Ascending aorta (tissue), 2 donors: ENCODE measurements at regions not wholly inside any gene's neighbourhood (a gene's known extent, or its start where the extent isn't known, plus 50 kb on each side); places are given as distances from the start of the nearest gene placed in this dataset.

Experiments used
- DNase-seq, 2 donors: peaks; one replicate each; pipeline ENCODE4 v3.0.0-alpha.2; 2019; ENCODE audit warnings: low spot score in 2 of 2
- H3K27ac ChIP-seq, 2 donors: fragments of 200-600 bp; sonication (generic); one replicate each; pipeline ENCODE4 v1.5.1; 2016 to 2017; ENCODE audit warnings: mild to moderate bottlenecking in 1 of 2
- H3K27me3 ChIP-seq: fragments of 200-600 bp; sonication (generic); one replicate; pipeline ENCODE4 v1.5.1; 2017
- H3K36me3 ChIP-seq, 2 donors: fragments of 200-600 bp; sonication (generic); one replicate each; pipeline ENCODE4 v1.5.1; 2016
- H3K4me1 ChIP-seq, 2 donors: fragments of 200-600 bp; sonication (generic); one replicate each; pipeline ENCODE4 v1.5.1; 2016 to 2017; ENCODE audit warnings: mild to moderate bottlenecking in 1 of 2
- H3K4me3 ChIP-seq, 2 donors: fragments of 200-600 bp; sonication (generic); one replicate each; pipeline ENCODE4 v1.5.1; 2016 to 2017; ENCODE audit warnings: mild to moderate bottlenecking in 1 of 2
- H3K9me3 ChIP-seq, 2 donors: fragments of 200-600 bp; sonication (generic); one replicate each; pipeline ENCODE4 v1.5.1; 2016
- CTCF ChIP-seq, 3 experiments: fragments of 200-600 bp in 2 of 3; fragments of 450-650 bp in 1 of 3; sonication (generic) in 2 of 3; IDR thresholded peaks; one replicate each; pipeline ENCODE4 v1.5.1; 2016 to 2019; ENCODE audit warnings: antibody characterized with exemption in 3 of 3, mild to moderate bottlenecking in 1 of 3, moderate library complexity in 1 of 3
- intact Hi-C: fragments of 100-400 bp; cut with DNase I; formaldehyde crosslinking; loops from one replicate; pipeline ENCODE4 v1.15.1; 2023

- H3K36me3 ChIP-seq = no peaks in the 10 kb centered on the region
- no peaks in the 10 kb centered on the region for H3K27me3 ChIP-seq
- no peak for TF ChIP-seq CTCF (IDR thresholded peaks at IDR 0.05)
- intact Hi-C loops = no loop called here
- H3K4me3 ChIP-seq = no peak overlapping the region
- H3K4me1 ChIP-seq = no peaks in the 10 kb centered on the region
- no peak overlapping the region for H3K27ac ChIP-seq
- no peak for DNase-seq
- no peaks in the 10 kb centered on the region for H3K9me3 ChIP-seq
Observed at GRCh38 chr10:108469940-108470339, 1305.4 kb upstream of the SORCS1 start.

- H3K4me1 ChIP-seq = no peaks in the 10 kb centered on the region
- H3K4me3 ChIP-seq = peak overlapping the region; percentile 58 to 75
- no peak for TF ChIP-seq CTCF (IDR thresholded peaks at IDR 0.05)
- peak in 1 of 2 donors; percentile 63 for DNase-seq
- no peaks in the 10 kb centered on the region for H3K36me3 ChIP-seq
- no peaks in the 10 kb centered on the region for H3K9me3 ChIP-seq
- no peaks in the 10 kb centered on the region for H3K27me3 ChIP-seq
- no peak overlapping the region for H3K27ac ChIP-seq
- intact Hi-C loops = no loop called here
Observed at GRCh38 chr10:108465871-108466641, 1301.5 kb upstream of the SORCS1 start.

- Histone ChIP-seq H3K4me1 (no peaks in the 10 kb centered on the region), H3K27me3 (no peaks in the 10 kb centered on the region), H3K4me3 (no peak overlapping the region), H3K27ac (no peak overlapping the region), H3K9me3 (no peaks in the 10 kb centered on the region), H3K36me3 (no peaks in the 10 kb centered on the region)
- TF ChIP-seq CTCF (IDR thresholded peaks at IDR 0.05) = no peak
- DNase-seq = no peak
- intact Hi-C loops = no loop called here
Observed at GRCh38 chr10:108462005-108462404, 1297.5 kb upstream of the SORCS1 start.

- H3K36me3 ChIP-seq = no peaks in the 10 kb centered on the region
- no peaks in the 10 kb centered on the region for H3K9me3 ChIP-seq
- no peak overlapping the region for H3K27ac ChIP-seq
- no peak overlapping the region for H3K4me3 ChIP-seq
- no peak for DNase-seq
- H3K27me3 ChIP-seq = no peaks in the 10 kb centered on the region
- no peak for TF ChIP-seq CTCF (IDR thresholded peaks at IDR 0.05)
- H3K4me1 ChIP-seq = no peaks in the 10 kb centered on the region
- intact Hi-C loops = no loop called here
Observed at GRCh38 chr10:108454793-108455192, 1290.3 kb upstream of the SORCS1 start.

GRCh38 chr10:108454224-108454623, 1289.7 kb upstream of the SORCS1 start:
- H3K4me3 ChIP-seq = no peak overlapping the region
- no peaks in the 10 kb centered on the region for H3K4me1 ChIP-seq
- no peaks in the 10 kb centered on the region for H3K27me3 ChIP-seq
- no peaks in the 10 kb centered on the region for H3K9me3 ChIP-seq
- no peak for DNase-seq
- intact Hi-C loops = no loop called here
- no peaks in the 10 kb centered on the region for H3K36me3 ChIP-seq
- no peak overlapping the region for H3K27ac ChIP-seq
- no peak for TF ChIP-seq CTCF (IDR thresholded peaks at IDR 0.05)
